ENCODE measurements at regions not wholly inside any gene's neighbourhood (a gene's known extent, or its start where the extent isn't known, plus 50 kb on each side); places are given as distances from the start of the nearest gene placed in this dataset.

GRCh38 chr3:25945366-25945765, 155.5 kb downstream of the OXSM start:
- no peak for TF ChIP-seq ZFX (IDR thresholded peaks at IDR 0.05; ENCODE audit: borderline replicate concordance)
- no peak for TF ChIP-seq CTCF (IDR thresholded peaks at IDR 0.05)
- H3K27ac ChIP-seq: no peak overlapping the region

- TF ChIP-seq CTCF (IDR thresholded peaks at IDR 0.05): no peak
- no peak for TF ChIP-seq ZFX (IDR thresholded peaks at IDR 0.05; ENCODE audit: borderline replicate concordance)
- H3K27ac ChIP-seq: no peak overlapping the region
Measured at GRCh38 chr3:25945836-25946235, 155.9 kb downstream of the OXSM start.

GRCh38 chr3:25952133-25952532, 162.2 kb downstream of the OXSM start:
- no peak overlapping the region for H3K27ac ChIP-seq
- TF ChIP-seq ZFX (IDR thresholded peaks at IDR 0.05; ENCODE audit: borderline replicate concordance) (no peak), CTCF (IDR thresholded peaks at IDR 0.05) (no peak)

- H3K27ac ChIP-seq: no peak overlapping the region
- no peak for TF ChIP-seq ZFX (IDR thresholded peaks at IDR 0.05; ENCODE audit: borderline replicate concordance)
Measured at GRCh38 chr3:25957026-25957425, 167.1 kb downstream of the OXSM start.

GRCh38 chr3:25960776-25961175, 170.9 kb downstream of the OXSM start:
- TF ChIP-seq ZFX (IDR thresholded peaks at IDR 0.05; ENCODE audit: borderline replicate concordance): no peak
- TF ChIP-seq CTCF (IDR thresholded peaks at IDR 0.05): no peak

GRCh38 chr3:25962255-25962654, 172.4 kb downstream of the OXSM start:
- peak; percentile 78 for TF ChIP-seq CTCF (IDR thresholded peaks at IDR 0.05)
- no peak for TF ChIP-seq ZFX (IDR thresholded peaks at IDR 0.05; ENCODE audit: borderline replicate concordance)
- no peak overlapping the region for H3K27ac ChIP-seq

More at GRCh38 chr3:25960776-25961175, 170.9 kb downstream of the OXSM start:
- no peak overlapping the region for H3K27ac ChIP-seq

GRCh38 chr3:25964141-25964540, 174.3 kb downstream of the OXSM start:
- no peak overlapping the region for H3K27ac ChIP-seq
- TF ChIP-seq ZFX (IDR thresholded peaks at IDR 0.05; ENCODE audit: borderline replicate concordance) (no peak), CTCF (IDR thresholded peaks at IDR 0.05) (no peak)

GRCh38 chr3:25967385-25967784, 177.5 kb downstream of the OXSM start:
- TF ChIP-seq ZFX (IDR thresholded peaks at IDR 0.05; ENCODE audit: borderline replicate concordance) (no peak), CTCF (IDR thresholded peaks at IDR 0.05) (no peak)
- no peak overlapping the region for H3K27ac ChIP-seq
